Tibial nerve (tissue), 3 donors: ENCODE measurements at regions not wholly inside any gene's neighbourhood (a gene's known extent, or its start where the extent isn't known, plus 50 kb on each side); places are given as distances from the start of the nearest gene placed in this dataset.

Experiments used
- CTCF ChIP-seq, 5 experiments: fragments of 200-600 bp in 3 of 5; fragments of 450-650 bp in 2 of 5; sonication (generic) in 3 of 5; IDR thresholded peaks; one replicate each; pipeline ENCODE4 v1.5.1; 2016 to 2019; ENCODE audit warnings: antibody characterized with exemption in 5 of 5, mild to moderate bottlenecking in 3 of 5, moderate library complexity in 2 of 5
- POLR2A ChIP-seq, 2 donors: fragments of 450-650 bp; IDR thresholded peaks; one replicate each; pipeline ENCODE4 v1.6.1; 2017; ENCODE audit warnings: antibody characterized with exemption in 2 of 2, mild to moderate bottlenecking in 2 of 2, moderate library complexity in 2 of 2

GRCh38 chr10:61096056-61096455, 152.1 kb upstream of the RHOBTB1 start:
- TF ChIP-seq CTCF (IDR thresholded peaks at IDR 0.05) (no peak), POLR2A (IDR thresholded peaks at IDR 0.05) (no peak)
